ENCODE measurements at regions not wholly inside any gene's neighbourhood (a gene's known extent, or its start where the extent isn't known, plus 50 kb on each side); places are given as distances from the start of the nearest gene placed in this dataset.

GRCh38 chr10:132486539-132487121 lies 51.0 kb upstream of the INPP5A start:
- CTCF ChIA-PET: no interaction called here
- peaks cover 11% of the 10 kb centered on the region for H3K4me1 Mint-ChIP-seq (ENCODE audit: low read depth, unreplicated experiment)
- peaks cover 16% of the 10 kb centered on the region for H3K27me3 Mint-ChIP-seq (ENCODE audit: unreplicated experiment)
- no peaks in the 10 kb centered on the region for H3K36me3 Mint-ChIP-seq (ENCODE audit: insufficient read depth, unreplicated experiment)
- TF ChIP-seq CTCF (IDR thresholded peaks at IDR 0.05; ENCODE audit: unreplicated experiment): no peak
- no peaks in the 10 kb centered on the region for H3K9me3 Mint-ChIP-seq (ENCODE audit: low read depth, unreplicated experiment)
- DNase-seq: no peak
- no TSS peak for BruUV-seq (replicated peaks)
- H3K27ac Mint-ChIP-seq (ENCODE audit: unreplicated experiment): no peak overlapping the region
- intact Hi-C loops (cut with micrococcal nuclease; ENCODE audit: unreplicated experiment): no loop called here
- no peak overlapping the region for H3K4me3 Mint-ChIP-seq (ENCODE audit: low read depth, unreplicated experiment)

DNA sequence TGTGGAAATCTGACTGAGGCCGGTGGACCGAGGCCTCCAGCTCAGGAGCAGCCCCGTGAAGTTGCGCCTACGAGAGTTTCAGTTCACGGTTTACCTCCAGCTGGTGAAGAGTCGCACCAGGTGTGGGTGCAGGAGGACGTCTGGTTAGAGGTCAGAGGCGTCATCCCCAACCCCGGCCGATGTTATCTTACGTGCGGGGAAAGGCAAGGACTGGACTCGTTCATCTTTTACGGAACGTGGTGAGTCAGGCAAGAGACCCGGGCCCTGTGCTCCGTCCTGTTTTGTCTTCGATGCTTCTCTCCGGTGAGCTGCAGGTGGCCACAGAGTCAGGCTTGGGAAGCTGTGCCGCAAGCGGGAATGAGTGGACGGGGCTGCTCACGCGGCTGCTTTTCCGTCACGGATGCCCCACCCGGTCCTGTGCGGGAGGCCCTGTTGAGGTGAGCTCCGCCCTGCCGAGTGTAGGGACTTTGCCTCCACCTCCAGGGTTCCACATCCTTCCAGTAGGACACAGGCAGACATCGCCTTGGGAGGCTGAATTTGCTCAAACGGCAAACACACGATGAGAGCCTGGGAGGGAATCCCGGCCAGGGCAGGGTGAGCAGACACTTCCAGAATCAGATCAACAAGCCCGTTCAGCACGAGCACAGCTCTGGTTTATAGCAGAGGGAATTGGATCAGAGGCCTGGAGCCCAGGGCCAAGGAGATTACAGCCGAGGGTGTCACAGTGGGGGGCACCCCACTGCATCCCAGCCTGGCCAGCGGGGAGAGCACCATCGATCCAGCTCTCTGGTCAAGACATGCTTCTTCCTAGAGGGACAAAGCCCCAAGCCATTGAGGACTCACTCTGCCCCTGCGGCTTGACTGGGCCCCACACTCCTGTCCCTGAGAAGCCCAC lies 50.1 kb upstream of the INPP5A start:
- peaks cover 2% of the 10 kb centered on the region for H3K4me1 Mint-ChIP-seq (ENCODE audit: low read depth, unreplicated experiment)
- peaks cover 12% of the 10 kb centered on the region for H3K27me3 Mint-ChIP-seq (ENCODE audit: unreplicated experiment)
- intact Hi-C loops (cut with micrococcal nuclease; ENCODE audit: unreplicated experiment): no loop called here
- TF ChIP-seq CTCF (IDR thresholded peaks at IDR 0.05; ENCODE audit: unreplicated experiment): no peak
- BruUV-seq (replicated peaks): no TSS peak
- H3K36me3 Mint-ChIP-seq (ENCODE audit: insufficient read depth, unreplicated experiment): no peaks in the 10 kb centered on the region
- no peak for DNase-seq
- H3K9me3 Mint-ChIP-seq (ENCODE audit: low read depth, unreplicated experiment): no peaks in the 10 kb centered on the region
- H3K4me3 Mint-ChIP-seq (ENCODE audit: low read depth, unreplicated experiment): no peak overlapping the region
- H3K27ac Mint-ChIP-seq (ENCODE audit: unreplicated experiment): no peak overlapping the region
- CTCF ChIA-PET: no interaction called here
